MM.1S (cell line): ENCODE measurements at regions not wholly inside any gene's neighbourhood (a gene's known extent, or its start where the extent isn't known, plus 50 kb on each side); places are given as distances from the start of the nearest gene placed in this dataset.

Experiments used
- EZH2 ChIP-seq: fragments of 300-600 bp; sonication (generic); optimal IDR thresholded peaks from 2 replicates; pipeline ENCODE3; 2017; ENCODE audit warnings: low read depth, mild to moderate bottlenecking, antibody characterized with exemption, low read length, mixed read lengths
- EZH2phosphoT487 ChIP-seq: fragments of 300-600 bp; sonication (generic); IDR thresholded peaks from 2 replicates; pipeline ENCODE4 v1.6.1; 2018; ENCODE audit warnings: antibody characterized with exemption, low read length
- TF ChIP-seq, protein P1 (sequence below): fragments of 300-600 bp; sonication (generic); IDR thresholded peaks from 2 replicates; pipeline ENCODE4 v1.5.1; 2016; ENCODE audit warnings: antibody characterized with exemption, low read length, mixed read lengths

DNA sequence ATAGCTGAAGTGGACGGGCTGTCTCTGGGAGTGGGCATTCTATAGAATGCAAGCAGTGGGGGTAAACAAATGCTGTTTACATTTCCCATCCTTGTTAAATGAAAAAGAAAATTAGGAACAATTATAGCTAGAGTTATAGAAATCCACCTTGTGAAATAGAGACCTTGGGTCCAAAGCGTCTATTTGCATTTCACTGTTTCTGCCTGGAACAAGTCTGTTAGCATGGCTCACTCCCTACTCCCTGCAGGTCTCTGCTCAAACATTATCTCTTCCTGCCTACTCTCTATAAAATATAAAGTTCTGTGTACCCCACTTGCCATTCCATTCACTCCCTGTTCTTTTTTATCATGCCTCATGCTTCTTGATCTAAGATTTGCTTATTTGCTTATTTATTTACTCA, 975.7 kb upstream of the WWC1 start:
- TF ChIP-seq EZH2: no peak
- TF ChIP-seq, protein P1, sequence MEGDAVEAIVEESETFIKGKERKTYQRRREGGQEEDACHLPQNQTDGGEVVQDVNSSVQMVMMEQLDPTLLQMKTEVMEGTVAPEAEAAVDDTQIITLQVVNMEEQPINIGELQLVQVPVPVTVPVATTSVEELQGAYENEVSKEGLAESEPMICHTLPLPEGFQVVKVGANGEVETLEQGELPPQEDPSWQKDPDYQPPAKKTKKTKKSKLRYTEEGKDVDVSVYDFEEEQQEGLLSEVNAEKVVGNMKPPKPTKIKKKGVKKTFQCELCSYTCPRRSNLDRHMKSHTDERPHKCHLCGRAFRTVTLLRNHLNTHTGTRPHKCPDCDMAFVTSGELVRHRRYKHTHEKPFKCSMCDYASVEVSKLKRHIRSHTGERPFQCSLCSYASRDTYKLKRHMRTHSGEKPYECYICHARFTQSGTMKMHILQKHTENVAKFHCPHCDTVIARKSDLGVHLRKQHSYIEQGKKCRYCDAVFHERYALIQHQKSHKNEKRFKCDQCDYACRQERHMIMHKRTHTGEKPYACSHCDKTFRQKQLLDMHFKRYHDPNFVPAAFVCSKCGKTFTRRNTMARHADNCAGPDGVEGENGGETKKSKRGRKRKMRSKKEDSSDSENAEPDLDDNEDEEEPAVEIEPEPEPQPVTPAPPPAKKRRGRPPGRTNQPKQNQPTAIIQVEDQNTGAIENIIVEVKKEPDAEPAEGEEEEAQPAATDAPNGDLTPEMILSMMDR: no peak
- TF ChIP-seq EZH2phosphoT487: no peak
